GM19468 (cell line): ENCODE measurements at regions not wholly inside any gene's neighbourhood (a gene's known extent, or its start where the extent isn't known, plus 50 kb on each side); places are given as distances from the start of the nearest gene placed in this dataset.
"Not testable (repeated sequence)": the region's sequence is repeated elsewhere in the genome, so short reads cannot be mapped to it uniquely, and the experiment has no call there.

Experiments used
- ATAC-seq: cut with Tn5 transposase; IDR thresholded peaks from one replicate; pipeline ENCODE4 v1.9.1; 2021; ENCODE audit warnings: mild to moderate bottlenecking, moderate library complexity, moderate number of reproducible peaks; ENCODE audit not compliant: unreplicated experiment; ENCODE audit errors: extremely low read depth

- ATAC-seq: no peak
Measured at GRCh38 chr10:84902553-84902952, 574.2 kb downstream of the CCSER2 start.

GRCh38 chr10:84903320-84903719 is 574.9 kb downstream of the CCSER2 start:
- no peak for ATAC-seq

- ATAC-seq: no peak
Measured at GRCh38 chr10:84907461-84908009, 579.1 kb downstream of the CCSER2 start.

- no peak for ATAC-seq
Measured at GRCh38 chr10:84908491-84908890, 580.1 kb downstream of the CCSER2 start.

GRCh38 chr10:84921701-84922100 is 593.3 kb downstream of the CCSER2 start:
- ATAC-seq: no peak

- ATAC-seq: no peak
Measured at GRCh38 chr10:84924131-84924530, 595.7 kb downstream of the CCSER2 start.

- no peak for ATAC-seq
Measured at GRCh38 chr10:84925495-84925894, 597.1 kb downstream of the CCSER2 start.

- ATAC-seq: no peak
Measured at GRCh38 chr10:84933402-84933801, 605.0 kb downstream of the CCSER2 start.

GRCh38 chr10:84935772-84936171 is 607.4 kb downstream of the CCSER2 start:
- ATAC-seq: no peak

GRCh38 chr10:84938117-84938905 is 609.9 kb downstream of the CCSER2 start:
- no peak for ATAC-seq

- ATAC-seq: no peak
Measured at GRCh38 chr10:84943541-84943940, 615.2 kb downstream of the CCSER2 start.

- ATAC-seq: no peak
Measured at GRCh38 chr10:84944187-84944586, 615.8 kb downstream of the CCSER2 start.

GRCh38 chr10:84945791-84946190 is 617.4 kb downstream of the CCSER2 start:
- no peak for ATAC-seq

- no peak for ATAC-seq
Measured at GRCh38 chr10:84946904-84947303, 618.5 kb downstream of the CCSER2 start.

GRCh38 chr10:84948644-84949043 is 620.3 kb downstream of the CCSER2 start:
- ATAC-seq: no peak

- no peak for ATAC-seq
Measured at GRCh38 chr10:84951616-84952015, 623.2 kb downstream of the CCSER2 start.

GRCh38 chr10:84957427-84957826 is 629.0 kb downstream of the CCSER2 start:
- no peak for ATAC-seq

GRCh38 chr10:84965468-84965867 is 637.1 kb downstream of the CCSER2 start:
- ATAC-seq: no peak

- ATAC-seq: no peak
Measured at GRCh38 chr10:84966708-84967441, 638.5 kb downstream of the CCSER2 start.

- ATAC-seq: not testable (repeated sequence)
Measured at GRCh38 chr10:84969297-84969696, 640.9 kb downstream of the CCSER2 start.

- ATAC-seq: no peak
Measured at GRCh38 chr10:84987039-84987438, 658.6 kb downstream of the CCSER2 start.
